ENCODE measurements at regions not wholly inside any gene's neighbourhood (a gene's known extent, or its start where the extent isn't known, plus 50 kb on each side); places are given as distances from the start of the nearest gene placed in this dataset.
"Not testable (repeated sequence)": the region's sequence is repeated elsewhere in the genome, so short reads cannot be mapped to it uniquely, and the experiment has no call there.

DNA sequence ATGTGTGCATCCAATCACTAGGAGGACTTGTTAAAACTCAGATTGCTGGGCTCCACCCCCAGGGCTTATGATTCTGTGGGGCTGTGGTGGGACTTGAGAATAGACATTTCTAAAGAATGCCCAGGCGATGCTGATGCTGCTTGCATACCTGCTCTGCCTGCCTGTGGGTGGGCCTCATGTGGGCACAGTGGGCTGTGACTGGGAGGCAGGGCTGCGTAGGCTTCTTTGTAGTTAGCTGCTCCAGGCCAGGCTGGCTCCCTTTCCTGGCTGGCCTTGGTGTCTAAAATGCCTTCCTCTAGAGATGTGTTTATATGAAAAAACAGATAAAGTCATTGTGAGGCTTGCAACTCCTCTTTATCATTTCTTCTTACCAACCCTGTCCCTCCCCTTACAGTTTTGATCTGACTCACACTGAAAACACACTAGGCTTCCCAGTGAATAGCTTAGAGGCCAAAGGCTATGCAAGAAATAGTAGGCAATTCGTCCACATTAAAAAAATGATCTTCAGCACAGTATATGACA lies 495.5 kb upstream of the MAP3K7 start:
- no peak for DNase-seq

DNA sequence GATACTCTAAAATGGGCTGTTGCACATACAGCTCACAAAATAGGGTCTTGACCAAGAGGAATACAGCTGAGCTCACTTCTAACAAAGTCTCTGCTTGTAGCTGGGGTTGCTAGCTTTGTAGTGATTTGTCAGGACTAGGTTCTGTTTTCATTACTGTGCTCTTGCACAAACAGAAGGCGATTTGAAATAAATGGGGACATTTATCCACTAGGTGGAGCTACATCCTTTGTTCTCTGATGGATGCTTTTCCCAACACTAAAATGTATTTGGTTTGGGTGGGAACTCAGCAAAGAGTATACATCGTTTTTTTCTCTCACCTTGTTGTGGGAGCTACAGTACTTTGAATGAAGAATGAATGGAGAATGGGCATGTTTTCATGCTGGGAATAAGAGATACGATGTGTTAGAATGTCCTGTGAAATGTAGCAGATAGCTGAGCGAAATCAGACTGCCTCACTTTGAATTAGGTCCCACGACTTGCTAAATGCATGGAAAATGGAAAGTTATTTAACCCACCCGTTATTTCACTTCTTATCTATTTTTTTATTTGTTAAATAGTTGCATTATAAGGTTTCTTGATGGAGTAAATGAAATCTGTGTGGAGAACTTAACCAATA lies 494.7 kb upstream of the MAP3K7 start:
- DNase-seq: peak; percentile 32

DNA sequence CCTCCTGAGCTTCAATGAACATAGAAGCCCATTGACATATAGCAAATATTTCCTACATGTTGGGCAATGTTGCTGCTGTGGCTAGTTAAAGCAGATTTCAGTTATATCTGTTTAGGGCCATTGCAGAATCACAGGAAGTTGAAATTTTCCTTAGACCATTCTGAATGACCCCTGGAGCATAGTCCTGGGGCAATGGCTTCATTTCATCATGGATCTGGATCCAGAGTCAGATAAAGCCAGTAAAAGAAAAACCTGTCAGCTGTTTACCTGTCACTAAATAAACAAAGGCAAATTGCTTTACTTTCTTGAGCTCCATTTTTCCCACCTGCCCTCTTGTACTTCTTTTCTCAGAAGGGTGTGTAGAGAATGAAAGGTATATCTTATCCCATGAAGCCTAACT lies 494.0 kb upstream of the MAP3K7 start:
- no peak for DNase-seq

GRCh38 chr6:91079969-91080368 lies 493.1 kb upstream of the MAP3K7 start:
- DNase-seq: no peak

DNA sequence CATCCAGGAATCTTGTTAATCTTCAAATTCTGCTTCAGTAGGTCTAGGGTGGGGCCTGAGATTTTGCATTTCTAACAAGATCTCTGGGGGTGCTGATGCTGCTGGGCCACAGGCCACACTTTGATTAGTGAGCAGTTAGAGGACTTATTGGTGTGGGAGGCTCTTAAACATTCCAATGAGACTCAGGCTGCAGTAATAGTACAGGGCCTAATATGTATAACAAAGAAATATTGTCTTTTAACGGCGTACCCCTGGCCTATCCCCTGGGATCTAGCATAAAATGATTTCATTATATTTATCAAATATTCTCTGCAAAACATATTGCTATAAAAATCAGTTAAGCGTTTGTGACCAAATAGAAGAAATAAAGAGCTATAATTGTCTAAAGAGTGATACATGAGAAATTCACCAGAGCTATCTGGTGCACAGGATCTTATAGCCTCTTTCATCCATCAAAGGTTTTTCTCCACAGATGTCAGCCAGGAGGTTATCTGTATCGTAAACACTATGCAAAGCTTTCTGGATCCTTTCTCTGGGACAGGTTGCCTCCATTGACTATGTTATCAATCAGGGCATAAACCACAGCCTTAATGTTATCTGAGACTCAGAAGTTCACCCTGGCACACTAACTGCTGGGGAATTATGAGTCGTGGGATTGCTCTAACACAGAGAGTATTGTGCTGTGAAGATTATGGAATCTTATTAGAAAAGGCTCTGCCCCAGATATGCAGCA lies 488.5 kb upstream of the MAP3K7 start:
- no peak for DNase-seq

DNA sequence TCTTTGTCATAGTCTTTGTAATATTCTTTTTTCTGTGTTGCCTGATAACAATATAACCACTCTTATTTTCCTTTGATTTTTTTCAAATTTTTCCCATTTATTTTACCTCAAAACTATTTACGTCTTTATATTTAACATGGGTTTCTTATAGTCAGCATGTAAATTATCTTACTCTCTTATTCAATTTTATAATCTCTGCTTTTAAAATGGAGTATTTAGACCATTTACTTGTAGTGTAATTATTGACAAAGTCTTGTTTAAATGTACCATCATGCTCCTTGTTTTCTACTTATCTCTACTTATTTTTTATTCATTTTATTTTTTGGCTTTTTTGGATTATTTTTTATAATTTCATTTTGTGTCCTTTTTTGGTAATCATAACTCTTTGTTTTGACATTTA lies 476.5 kb upstream of the MAP3K7 start:
- DNase-seq: no peak

DNA sequence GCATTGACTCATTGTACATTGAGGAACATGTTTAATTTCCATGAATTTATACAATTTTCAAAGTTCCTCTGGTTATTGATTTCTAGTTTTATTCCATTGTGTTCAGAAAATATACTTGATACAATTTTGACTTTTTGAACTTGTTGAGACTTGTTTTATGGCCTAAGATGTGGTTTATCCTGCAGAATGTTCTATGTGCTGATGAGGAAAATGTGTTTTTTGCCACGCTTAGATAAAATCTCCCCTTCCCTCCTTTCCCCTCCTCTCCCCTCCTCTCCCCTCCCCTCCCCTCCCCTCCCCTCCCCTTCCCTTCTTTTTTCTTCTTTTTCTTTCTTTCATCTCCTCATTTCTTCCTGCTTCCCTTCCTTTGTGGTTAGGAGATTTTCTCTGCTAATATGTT lies 470.8 kb upstream of the MAP3K7 start:
- no peak for DNase-seq

DNA sequence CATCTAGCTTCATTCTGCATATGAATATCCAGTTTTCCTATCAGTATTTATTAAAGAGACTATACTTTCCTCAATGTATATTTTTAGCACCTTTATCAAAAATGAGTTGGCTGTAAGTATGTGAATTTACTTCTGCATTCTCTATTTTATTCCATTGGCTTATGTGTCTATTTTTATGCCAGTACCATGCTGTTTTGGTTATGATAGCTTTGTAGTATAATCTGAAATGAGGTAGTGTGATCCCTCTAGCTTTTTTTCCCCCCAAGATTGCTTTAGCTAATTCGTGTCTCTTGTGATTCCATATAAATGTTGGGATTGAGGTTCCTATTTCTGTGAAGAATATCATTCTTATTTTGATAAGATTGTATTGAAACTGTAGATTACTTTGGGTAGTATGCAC lies 469.1 kb upstream of the MAP3K7 start:
- no peak for DNase-seq

GRCh38 chr6:91052473-91053450 lies 465.9 kb upstream of the MAP3K7 start:
- DNase-seq: not testable (repeated sequence)

DNA sequence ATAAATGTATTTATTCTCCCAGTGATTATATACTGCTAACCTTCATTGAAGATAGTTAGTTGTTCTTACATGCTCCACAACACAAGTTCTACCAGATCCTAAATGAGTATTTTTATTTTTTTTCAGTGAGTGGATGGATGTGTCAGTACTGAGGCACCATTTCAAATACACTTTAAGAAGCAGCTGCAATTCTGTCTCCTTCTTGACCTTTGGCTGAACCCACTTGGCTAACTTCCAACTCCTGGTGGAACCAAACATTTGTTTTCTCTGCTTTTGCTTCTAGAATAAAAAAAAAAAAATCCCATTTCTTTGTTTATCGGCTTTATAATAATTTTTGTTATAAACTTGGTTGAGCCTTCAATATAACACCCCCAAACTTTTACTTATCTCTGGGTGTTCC lies 458.3 kb upstream of the MAP3K7 start:
- DNase-seq: peak; percentile 56

DNA sequence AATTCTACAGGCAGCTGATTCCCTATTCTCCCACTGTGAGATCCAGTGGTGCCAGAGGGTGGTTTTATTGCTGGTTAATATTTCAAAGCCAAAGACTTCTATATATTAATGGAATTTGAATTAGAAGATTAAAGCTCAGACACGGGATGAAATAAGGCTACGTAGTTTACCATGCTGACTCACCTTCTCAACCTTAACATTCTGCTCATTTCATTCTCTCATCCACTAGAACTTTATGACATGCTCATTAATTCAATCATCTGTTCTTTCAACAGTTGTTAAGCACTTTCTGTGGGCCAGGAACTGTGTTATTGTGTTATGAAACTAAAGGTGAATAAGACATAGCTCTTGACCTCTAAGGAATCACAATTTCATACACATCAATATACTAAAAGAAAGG lies 456.9 kb upstream of the MAP3K7 start:
- DNase-seq: no peak

DNA sequence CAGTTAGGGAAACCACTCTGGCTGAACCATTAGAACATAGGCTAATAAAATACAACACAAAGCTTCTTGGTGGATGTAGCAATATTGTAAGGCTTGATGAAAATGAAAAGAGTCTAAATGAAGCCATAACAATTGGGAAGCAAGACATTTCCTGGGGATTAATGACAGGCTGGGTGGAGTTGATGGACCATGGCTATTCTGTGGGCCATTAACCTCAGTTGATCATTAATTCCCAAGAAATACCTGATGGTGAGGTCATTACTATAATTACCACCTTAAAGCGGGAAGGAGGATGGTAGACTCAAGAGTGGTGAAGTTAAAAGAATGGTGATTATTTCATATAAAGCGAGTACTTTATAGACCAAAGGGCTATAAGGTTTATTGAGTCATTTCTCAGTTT lies 455.8 kb upstream of the MAP3K7 start:
- DNase-seq: no peak

DNA sequence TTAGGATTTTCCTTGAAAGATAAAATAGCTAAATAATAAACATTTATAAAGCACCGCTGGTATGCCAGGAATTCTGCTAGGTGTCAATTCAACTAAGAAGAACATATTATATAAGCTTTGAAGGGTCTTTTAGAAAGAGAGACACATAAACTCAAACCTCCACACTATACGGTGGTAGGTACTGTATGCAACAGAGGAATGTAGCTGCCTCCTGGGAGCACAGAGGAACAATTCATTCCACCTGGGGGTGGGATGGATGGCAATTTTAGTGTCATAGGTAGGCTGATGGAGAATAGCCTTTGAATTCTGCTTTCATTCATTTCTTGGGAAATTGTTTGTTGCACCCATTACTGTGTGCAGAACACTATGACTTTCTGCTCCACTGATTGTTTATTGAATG lies 447.1 kb upstream of the MAP3K7 start:
- no peak for DNase-seq

DNA sequence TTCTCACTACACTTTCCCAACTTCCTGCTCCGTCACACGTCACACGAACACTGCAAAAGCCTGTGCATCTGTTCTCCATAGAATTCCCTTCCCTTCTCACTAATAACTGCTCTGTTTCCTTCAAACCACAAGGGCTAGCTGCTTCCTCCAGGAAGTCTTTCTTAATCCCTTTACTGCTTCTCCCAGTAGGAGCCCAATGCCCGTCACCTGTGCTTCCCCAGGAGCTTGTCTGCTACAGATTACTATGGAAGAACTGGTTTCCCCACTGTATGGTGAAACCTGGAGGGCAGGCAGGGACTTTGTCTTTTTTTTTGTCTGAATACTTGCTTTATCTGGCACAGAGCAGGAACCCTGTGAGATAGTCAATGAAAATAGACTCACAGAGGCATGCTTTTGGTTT lies 444.7 kb upstream of the MAP3K7 start:
- no peak for DNase-seq

DNA sequence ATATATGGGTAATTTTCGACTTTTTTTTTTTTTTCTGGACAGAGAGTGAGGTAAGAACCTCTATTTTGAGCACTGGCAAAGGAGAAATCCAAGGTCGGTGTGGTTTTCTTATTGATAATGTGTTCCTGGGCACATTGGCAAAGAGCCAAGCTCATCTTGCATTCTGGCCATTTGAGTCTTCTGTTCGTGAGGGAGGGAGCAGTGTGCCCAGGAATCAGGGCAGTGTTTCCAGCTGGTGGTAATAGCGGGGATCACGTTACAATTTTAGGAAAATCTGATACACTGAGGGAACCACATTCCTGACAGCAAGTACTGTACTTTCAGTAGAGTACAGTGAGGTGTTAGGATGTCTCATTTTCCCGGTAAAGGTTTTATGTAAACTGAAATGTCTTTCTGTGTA lies 442.3 kb upstream of the MAP3K7 start:
- DNase-seq: no peak

DNA sequence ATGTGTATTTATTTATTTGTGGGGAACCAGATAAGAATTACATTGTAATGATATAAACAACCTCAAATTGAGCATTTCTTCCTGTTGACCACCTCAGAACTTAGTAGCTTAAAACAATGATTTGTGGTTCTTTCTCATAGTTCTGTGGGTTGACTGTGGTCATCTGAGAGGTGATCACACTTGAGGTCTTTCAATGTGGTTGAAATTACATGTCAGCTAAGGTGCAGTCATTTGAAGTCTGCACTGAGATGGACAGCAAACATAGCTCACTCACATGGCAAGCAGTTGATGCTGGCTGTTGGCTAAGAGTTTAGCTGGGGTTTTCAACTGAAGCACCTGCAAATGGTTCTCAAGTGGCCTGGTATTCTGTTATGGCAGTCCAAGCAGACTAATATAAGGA lies 436.7 kb upstream of the MAP3K7 start:
- no peak for DNase-seq

GRCh38 chr6:91020744-91021143 lies 433.9 kb upstream of the MAP3K7 start:
- DNase-seq: no peak

DNA sequence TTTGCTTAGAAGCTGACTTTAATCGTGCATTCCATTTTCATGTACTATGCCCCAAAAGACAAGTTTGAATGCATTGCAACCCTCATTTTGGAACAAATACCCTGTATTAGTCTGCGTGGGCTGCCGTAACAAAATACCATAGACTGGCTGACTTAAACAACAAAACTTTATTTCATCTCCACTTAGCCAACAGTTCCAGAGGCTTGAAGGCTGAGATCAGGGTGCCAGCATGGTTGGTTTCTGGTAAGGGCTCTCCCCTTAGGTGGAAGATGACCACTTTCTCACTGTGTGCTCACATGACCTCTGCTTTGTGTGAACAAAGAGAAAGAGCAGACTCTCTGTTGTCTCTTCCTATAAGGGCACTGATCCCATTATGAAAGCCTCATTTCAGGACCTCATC lies 431.7 kb upstream of the MAP3K7 start:
- no peak for DNase-seq

- no peak for DNase-seq
These were observed 426.6 kb upstream of the MAP3K7 start for GRCh38 chr6:91013511-91013910.

DNA sequence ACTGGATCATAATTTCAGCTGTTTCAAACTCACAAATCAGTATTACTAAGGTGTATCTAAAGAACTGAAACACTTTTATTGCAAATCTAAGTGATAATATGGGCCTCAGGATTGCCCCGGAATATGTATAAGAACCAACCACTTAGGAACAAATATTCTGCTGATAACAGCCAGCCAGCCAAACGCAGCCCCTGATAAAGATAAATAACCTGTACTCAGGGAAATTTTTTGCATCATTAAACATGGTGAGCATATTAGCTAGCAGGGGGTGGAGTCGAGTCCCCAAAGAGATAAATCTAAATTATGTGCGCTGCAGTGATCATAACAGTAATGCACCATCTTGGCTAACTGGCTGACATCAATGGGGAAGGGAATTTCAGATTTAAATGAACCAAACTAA lies 410.2 kb upstream of the MAP3K7 start:
- no peak for DNase-seq

GRCh38 chr6:90993770-90994169 lies 406.9 kb upstream of the MAP3K7 start:
- DNase-seq: no peak

DNA sequence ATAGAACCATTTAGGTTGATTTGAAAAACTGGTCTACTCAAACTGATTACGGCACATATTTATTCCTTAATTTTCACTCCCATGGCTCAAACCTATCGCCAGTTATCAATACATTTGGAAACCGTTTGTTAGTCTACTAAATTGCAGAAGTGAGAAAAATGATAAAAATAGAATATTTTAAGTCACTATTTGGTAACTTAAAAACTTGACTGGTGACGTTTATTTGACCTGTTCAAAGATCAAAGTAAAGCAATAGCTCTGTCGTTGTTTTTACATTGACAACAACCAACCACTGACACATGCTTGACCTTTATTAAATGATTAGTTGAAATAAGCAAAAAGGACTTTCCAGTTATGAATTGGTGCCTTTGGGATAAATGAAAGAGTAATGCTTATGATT lies 402.9 kb upstream of the MAP3K7 start:
- no peak for DNase-seq

DNA sequence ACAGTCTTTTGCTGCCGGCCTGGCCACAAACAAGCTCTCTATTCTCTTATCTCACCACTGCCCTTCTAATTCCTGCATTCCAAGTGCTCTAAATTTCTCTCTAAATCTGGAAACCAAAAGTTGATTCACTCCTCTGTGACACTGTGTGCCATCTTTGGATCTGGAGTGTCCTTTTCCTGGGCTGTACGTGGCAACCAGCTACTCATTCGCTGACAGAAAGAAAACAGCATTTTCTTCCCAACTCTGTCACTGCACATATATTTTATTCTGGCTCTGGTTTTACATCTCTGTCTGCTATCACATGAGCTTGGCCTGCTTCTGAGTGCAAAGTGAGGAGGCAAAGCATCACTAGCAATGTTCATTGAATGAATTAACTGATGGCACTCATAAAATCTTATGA lies 397.2 kb upstream of the MAP3K7 start:
- no peak for DNase-seq

- no peak for DNase-seq
These were observed 396.6 kb upstream of the MAP3K7 start for GRCh38 chr6:90983462-90983861.
